Trophoblast cell (in vitro differentiated cells and primary cell): ENCODE measurements at regions not wholly inside any gene's neighbourhood (a gene's known extent, or its start where the extent isn't known, plus 50 kb on each side); places are given as distances from the start of the nearest gene placed in this dataset.

Experiments
- DNase-seq, 2 donors: peaks; one replicate each; pipeline ENCODE4 v3.0.0-alpha.2; 2016
- H2AFZ ChIP-seq: 2 replicates; pipeline ENCODE4 v1.6.1; 2013; ENCODE audit warnings: low read length, moderate library complexity, mild to moderate bottlenecking; ENCODE audit not compliant: insufficient read depth, poor library complexity
- H2AK5ac ChIP-seq: 2 replicates; pipeline ENCODE4 v1.6.1; 2013; ENCODE audit warnings: mild to moderate bottlenecking, low read length
- H2BK120ac ChIP-seq: 2 replicates; pipeline ENCODE4 v1.6.1; 2013; ENCODE audit warnings: low read length, mild to moderate bottlenecking, moderate library complexity; ENCODE audit not compliant: insufficient read depth, poor library complexity
- H2BK12ac ChIP-seq: 2 replicates; pipeline ENCODE4 v1.6.1; 2013; ENCODE audit warnings: mild to moderate bottlenecking, low read length, moderate library complexity
- H2BK5ac ChIP-seq: 2 replicates; pipeline ENCODE4 v1.6.1; 2013; ENCODE audit warnings: low read length, low read depth, moderate library complexity, mild to moderate bottlenecking; ENCODE audit not compliant: poor library complexity
- H3K14ac ChIP-seq: 2 replicates; pipeline ENCODE4 v1.6.1; 2013; ENCODE audit warnings: mild to moderate bottlenecking, low read length
- H3K18ac ChIP-seq: 2 replicates; pipeline ENCODE4 v1.6.1; 2013; ENCODE audit warnings: mild to moderate bottlenecking, low read length
- H3K23ac ChIP-seq: 2 replicates; pipeline ENCODE4 v1.6.1; 2013; ENCODE audit warnings: low read length
- H3K27ac ChIP-seq: 2 replicates; pipeline ENCODE4 v1.5.1; 2013; ENCODE audit warnings: low read depth, mild to moderate bottlenecking, inconsistent platforms, low read length, moderate library complexity
- H3K27me3 ChIP-seq: 2 replicates; pipeline ENCODE4 v1.6.1; 2013; ENCODE audit warnings: inconsistent platforms, mild to moderate bottlenecking, low read length, moderate library complexity; ENCODE audit not compliant: insufficient read depth
- H3K36me3 ChIP-seq, 2 experiments: 1 replicate in 1 of 2; 2 replicates in 1 of 2; pipeline ENCODE4 v1.6.1; 2013; ENCODE audit warnings: low read length in 2 of 2, mild to moderate bottlenecking in 2 of 2, moderate library complexity in 1 of 2; ENCODE audit not compliant: insufficient read depth in 2 of 2, control insufficient read depth in 1 of 2
- H3K4ac ChIP-seq: 2 replicates; pipeline ENCODE4 v1.6.1; 2013; ENCODE audit warnings: low read depth, mild to moderate bottlenecking, low read length, moderate library complexity
- H3K4me1 ChIP-seq, 2 experiments: 1 replicate in 1 of 2; 2 replicates in 1 of 2; pipeline ENCODE4 v1.6.1; 2013; ENCODE audit warnings: low read length in 2 of 2, mild to moderate bottlenecking in 2 of 2, moderate library complexity in 1 of 2; ENCODE audit not compliant: insufficient read depth in 2 of 2, control insufficient read depth in 1 of 2
- H3K4me2 ChIP-seq: 2 replicates; pipeline ENCODE4 v1.6.1; 2013; ENCODE audit warnings: inconsistent platforms, mild to moderate bottlenecking, low read length, moderate library complexity
- H3K4me3 ChIP-seq: 2 replicates; pipeline ENCODE4 v1.5.1; 2013; ENCODE audit warnings: mild to moderate bottlenecking, low read depth, low read length, inconsistent platforms
- H3K79me1 ChIP-seq: one replicate; pipeline ENCODE4 v1.6.1; 2013; ENCODE audit warnings: low read length
- H3K79me2 ChIP-seq: 2 replicates; pipeline ENCODE4 v1.6.1; 2013; ENCODE audit warnings: low read length, mild to moderate bottlenecking; ENCODE audit not compliant: control insufficient read depth, insufficient read depth, poor library complexity
- H3K9ac ChIP-seq: 2 replicates; pipeline ENCODE4 v1.6.1; 2013; ENCODE audit warnings: mild to moderate bottlenecking, low read length
- H3K9me3 ChIP-seq: 2 replicates; pipeline ENCODE4 v1.6.1; 2013; ENCODE audit warnings: low read depth, mild to moderate bottlenecking, control low read depth, inconsistent platforms, low read length; ENCODE audit not compliant: insufficient read depth
- H4K12ac ChIP-seq: 2 replicates; pipeline ENCODE4 v1.6.1; 2013; ENCODE audit warnings: low read depth, mild to moderate bottlenecking, low read length, moderate library complexity
- H4K8ac ChIP-seq: 2 replicates; pipeline ENCODE4 v1.6.1; 2013; ENCODE audit warnings: low read depth, mild to moderate bottlenecking, low read length, moderate library complexity
- H4K91ac ChIP-seq: one replicate; pipeline ENCODE4 v1.6.1; 2013; ENCODE audit warnings: low read depth, mild to moderate bottlenecking, low read length, moderate library complexity
- WGBS: extraction: QIAGEN DNeasy Blood & Tissue Kit; methylation state at CpG from one replicate; pipeline ENCODE4 v1.1.7; 2013; ENCODE audit warnings: missing lambda C conversion rate; ENCODE audit not compliant: insufficient read length, insufficient coverage; ENCODE audit errors: extremely low coverage; 5-methylcytosine and 5-hydroxymethylcytosine counted together

DNA sequence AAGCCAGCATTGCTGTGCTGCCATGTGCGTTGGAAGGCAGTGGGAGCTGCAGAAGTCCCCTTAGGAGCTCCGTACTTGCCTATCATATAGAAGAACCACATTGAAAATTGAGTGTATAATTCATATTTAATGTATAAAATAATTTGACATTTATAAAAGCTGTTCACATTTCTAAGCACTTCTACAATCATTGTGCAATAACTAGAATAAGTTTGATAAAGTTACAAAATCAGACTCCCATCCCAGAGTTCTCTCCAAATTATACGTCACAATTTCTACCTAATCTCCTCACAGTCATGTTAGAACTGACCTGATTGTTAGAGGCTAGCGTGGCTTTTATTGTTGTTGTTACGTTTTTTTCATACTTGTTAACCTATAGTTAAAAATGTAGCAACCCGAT lies 123.5 kb upstream of the ZNF366 start:
- no peak overlapping the region for H2AFZ ChIP-seq
- H3K36me3 ChIP-seq: no peaks in the 10 kb centered on the region
- no peak overlapping the region for H4K12ac ChIP-seq
- no peak overlapping the region for H2BK120ac ChIP-seq
- no peak overlapping the region for H3K4ac ChIP-seq
- DNase-seq: no peak
- WGBS: no CpG with 5 or more reads among the region's 6 CpGs
- no peak overlapping the region for H3K4me2 ChIP-seq
- no peaks in the 10 kb centered on the region for H3K27me3 ChIP-seq
- no peaks in the 10 kb centered on the region for H3K79me1 ChIP-seq
- no peak overlapping the region for H4K91ac ChIP-seq
- H3K9me3 ChIP-seq: no peaks in the 10 kb centered on the region
- no peak overlapping the region for H3K14ac ChIP-seq
- no peak overlapping the region for H3K9ac ChIP-seq
- no peak overlapping the region for H4K8ac ChIP-seq
- peaks cover 6 to 12% of the 10 kb centered on the region in 2 experiments for H3K4me1 ChIP-seq
- no peak overlapping the region for H2AK5ac ChIP-seq
- H3K18ac ChIP-seq: no peak overlapping the region
- H3K27ac ChIP-seq: no peak overlapping the region
- no peak overlapping the region for H3K23ac ChIP-seq
- H2BK5ac ChIP-seq: no peak overlapping the region
- H2BK12ac ChIP-seq: no peak overlapping the region
- H3K4me3 ChIP-seq: no peak overlapping the region
- H3K79me2 ChIP-seq: no peaks in the 10 kb centered on the region

DNA sequence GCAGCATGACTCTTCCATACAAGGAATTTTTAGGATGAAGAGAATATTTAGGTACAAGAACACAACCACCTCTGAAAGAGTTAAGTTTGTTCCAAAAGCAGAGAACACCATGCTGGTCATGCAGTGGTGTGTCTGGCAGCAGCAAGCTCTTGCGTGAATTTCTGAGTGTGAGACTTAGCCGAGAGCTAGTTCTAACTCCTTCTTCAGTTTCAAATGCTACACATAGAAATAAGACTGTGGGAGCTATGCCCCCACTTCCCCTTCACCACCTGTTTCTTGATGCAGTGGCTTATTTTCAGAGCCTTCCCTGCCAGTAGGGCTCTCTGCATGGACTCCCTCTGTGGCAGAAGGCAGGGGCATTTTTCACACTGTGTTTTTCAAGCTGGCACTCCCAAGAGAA lies 122.9 kb upstream of the ZNF366 start:
- Histone ChIP-seq H3K27ac (no peak overlapping the region), H3K9ac (no peak overlapping the region), H2BK5ac (no peak overlapping the region), H2BK120ac (no peak overlapping the region), H3K23ac (no peak overlapping the region), H3K4me2 (no peak overlapping the region), H3K9me3 (no peaks in the 10 kb centered on the region), H2AFZ (no peak overlapping the region), H4K12ac (no peak overlapping the region), H3K4me1 (peaks cover 3 to 9% of the 10 kb centered on the region in 2 experiments), H2AK5ac (no peak overlapping the region), H3K27me3 (no peaks in the 10 kb centered on the region), H4K91ac (no peak overlapping the region), H3K14ac (no peak overlapping the region), H3K36me3 (no peaks in the 10 kb centered on the region), H3K4ac (no peak overlapping the region), H3K18ac (no peak overlapping the region), H2BK12ac (no peak overlapping the region), H3K79me2 (no peaks in the 10 kb centered on the region), H4K8ac (no peak overlapping the region), H3K4me3 (no peak overlapping the region), H3K79me1 (no peaks in the 10 kb centered on the region)
- no CpG with 5 or more reads among the region's 2 CpGs for WGBS
- no peak for DNase-seq

DNA sequence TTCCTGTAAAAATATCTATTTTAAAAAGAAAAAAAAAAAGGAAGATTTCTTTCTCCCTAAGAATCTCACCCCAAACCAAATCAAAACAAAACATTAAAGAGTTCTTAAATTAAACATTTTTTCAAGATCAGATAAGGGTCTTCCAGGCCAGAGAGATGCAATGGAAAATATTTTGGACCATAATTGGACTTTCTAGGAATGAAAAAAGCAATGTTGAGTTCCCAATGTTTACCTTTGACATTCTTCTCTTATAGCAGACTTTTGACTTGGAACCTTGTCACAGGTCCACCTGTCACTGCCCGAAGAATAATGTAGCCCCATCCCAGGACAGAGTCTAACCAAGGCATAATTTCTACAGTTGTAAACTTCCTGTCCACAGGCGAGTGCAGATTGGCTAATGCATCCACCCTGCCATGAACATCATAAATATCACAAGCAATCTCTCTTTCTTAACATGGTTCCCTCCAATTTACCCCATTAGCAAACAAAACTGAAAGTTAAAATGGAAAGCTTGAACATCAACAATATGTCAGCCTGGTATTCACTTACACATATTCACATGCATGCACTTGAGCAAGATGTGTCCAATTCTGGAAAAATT lies 121.7 kb upstream of the ZNF366 start:
- peaks cover 7 to 12% of the 10 kb centered on the region in 2 experiments for H3K4me1 ChIP-seq
- no peak overlapping the region for H3K18ac ChIP-seq
- H3K36me3 ChIP-seq: no peaks in the 10 kb centered on the region
- H4K91ac ChIP-seq: no peak overlapping the region
- no peak overlapping the region for H2BK5ac ChIP-seq
- no peak for DNase-seq
- H3K4me2 ChIP-seq: no peak overlapping the region
- H4K12ac ChIP-seq: no peak overlapping the region
- no peak overlapping the region for H3K14ac ChIP-seq
- WGBS: no CpG with 5 or more reads among the region's 2 CpGs
- H3K27ac ChIP-seq: no peak overlapping the region
- H3K27me3 ChIP-seq: no peaks in the 10 kb centered on the region
- no peak overlapping the region for H3K9ac ChIP-seq
- no peak overlapping the region for H3K4me3 ChIP-seq
- no peak overlapping the region for H4K8ac ChIP-seq
- H3K79me1 ChIP-seq: peaks cover 1% of the 10 kb centered on the region
- no peak overlapping the region for H2BK12ac ChIP-seq
- no peak overlapping the region for H2AK5ac ChIP-seq
- H2BK120ac ChIP-seq: no peak overlapping the region
- no peak overlapping the region for H2AFZ ChIP-seq
- H3K9me3 ChIP-seq: no peaks in the 10 kb centered on the region
- H3K23ac ChIP-seq: no peak overlapping the region
- no peak overlapping the region for H3K4ac ChIP-seq
- H3K79me2 ChIP-seq: no peaks in the 10 kb centered on the region

DNA sequence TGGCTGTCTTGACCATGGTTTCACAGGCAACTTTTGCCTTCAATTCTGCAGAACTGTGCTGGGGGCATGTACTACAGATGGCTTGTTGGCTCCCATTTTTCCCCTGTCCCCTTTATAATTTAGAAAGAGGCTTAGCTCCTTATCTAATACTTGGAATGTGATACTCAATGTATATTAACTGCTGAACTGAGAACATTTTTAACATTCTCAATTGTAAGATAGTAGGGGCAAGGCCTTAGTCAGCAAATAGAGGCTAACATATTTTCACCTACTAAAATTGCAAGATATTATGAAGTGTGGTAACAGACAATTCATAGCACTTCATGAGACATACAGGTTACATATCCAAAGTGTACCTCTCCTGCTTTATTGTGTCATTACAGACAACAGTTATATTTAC lies 118.1 kb upstream of the ZNF366 start:
- Histone ChIP-seq H3K23ac (no peak overlapping the region), H2AFZ (no peak overlapping the region)

More for the DNA sequence above, 118.1 kb upstream of the ZNF366 start:
- Histone ChIP-seq H4K91ac (no peak overlapping the region), H3K9ac (no peak overlapping the region), H3K4me1 (peaks cover 3 to 4% of the 10 kb centered on the region in 2 experiments), H3K27ac (no peak overlapping the region), H3K79me2 (no peaks in the 10 kb centered on the region), H3K4ac (no peak overlapping the region), H4K8ac (no peak overlapping the region), H2AK5ac (no peak overlapping the region), H3K79me1 (peaks cover 1% of the 10 kb centered on the region), H2BK120ac (no peak overlapping the region), H2BK5ac (no peak overlapping the region), H3K27me3 (no peaks in the 10 kb centered on the region), H3K9me3 (no peaks in the 10 kb centered on the region), H3K14ac (no peak overlapping the region), H3K36me3 (no peaks in the 10 kb centered on the region), H4K12ac (no peak overlapping the region), H3K18ac (no peak overlapping the region), H3K4me2 (no peak overlapping the region), H3K4me3 (no peak overlapping the region), H2BK12ac (no peak overlapping the region)
- no peak for DNase-seq
